ENCODE measurements at regions not wholly inside any gene's neighbourhood (a gene's known extent, or its start where the extent isn't known, plus 50 kb on each side); places are given as distances from the start of the nearest gene placed in this dataset.
A peak's percentile ranks its signal among the peaks of the same experiment; 100 is the strongest.

DNA sequence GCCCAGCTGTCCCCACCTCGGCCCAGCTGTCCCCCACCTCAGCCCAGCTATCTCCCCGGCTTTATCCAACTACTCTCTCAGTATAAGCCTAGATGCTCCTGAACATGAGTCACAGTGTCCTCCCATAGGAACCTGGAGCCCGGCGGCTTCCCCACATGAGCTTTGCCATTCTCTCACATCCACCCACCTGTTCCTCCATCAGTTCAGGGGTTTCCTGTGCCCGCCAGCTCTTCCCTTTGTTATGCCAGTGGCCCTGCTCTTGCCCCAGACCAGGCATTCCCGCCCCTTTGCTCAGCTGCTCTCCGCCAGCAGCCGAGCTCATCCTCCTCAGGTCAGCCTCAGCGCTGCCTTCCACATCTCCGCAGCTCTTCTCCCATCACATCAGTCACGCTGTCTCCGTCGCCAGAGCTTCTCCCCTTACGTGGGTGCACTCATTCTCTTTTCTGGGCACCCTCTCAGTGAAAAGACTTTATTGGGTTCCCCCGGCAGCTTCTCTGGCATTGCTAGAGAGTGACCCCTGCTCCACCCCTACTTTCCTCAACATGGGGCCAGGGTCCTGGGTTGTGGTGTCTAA, 89.5 kb upstream of the CSF3R start:
- DNase-seq: no peak

DNA sequence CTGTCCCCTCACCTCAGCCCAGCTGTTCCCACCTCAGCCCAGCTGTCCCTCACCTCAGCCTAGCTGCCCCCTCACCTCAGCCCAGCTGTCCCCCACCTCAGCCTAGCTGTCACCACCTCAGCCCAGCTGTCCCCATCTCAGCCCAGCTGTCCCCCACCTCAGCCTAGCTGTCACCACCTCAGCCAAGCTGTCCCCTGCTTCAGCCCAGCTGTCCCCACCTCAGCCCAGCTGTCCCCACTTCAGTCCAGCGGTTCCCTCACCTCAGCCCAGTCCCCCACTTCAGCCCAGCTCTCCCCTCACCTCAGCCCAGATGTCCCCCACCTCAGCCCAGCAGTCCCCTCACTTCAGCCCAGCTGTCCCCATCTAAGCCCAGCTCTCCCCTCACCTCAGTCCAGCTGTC, 88.4 kb upstream of the CSF3R start:
- DNase-seq: no peak

DNA sequence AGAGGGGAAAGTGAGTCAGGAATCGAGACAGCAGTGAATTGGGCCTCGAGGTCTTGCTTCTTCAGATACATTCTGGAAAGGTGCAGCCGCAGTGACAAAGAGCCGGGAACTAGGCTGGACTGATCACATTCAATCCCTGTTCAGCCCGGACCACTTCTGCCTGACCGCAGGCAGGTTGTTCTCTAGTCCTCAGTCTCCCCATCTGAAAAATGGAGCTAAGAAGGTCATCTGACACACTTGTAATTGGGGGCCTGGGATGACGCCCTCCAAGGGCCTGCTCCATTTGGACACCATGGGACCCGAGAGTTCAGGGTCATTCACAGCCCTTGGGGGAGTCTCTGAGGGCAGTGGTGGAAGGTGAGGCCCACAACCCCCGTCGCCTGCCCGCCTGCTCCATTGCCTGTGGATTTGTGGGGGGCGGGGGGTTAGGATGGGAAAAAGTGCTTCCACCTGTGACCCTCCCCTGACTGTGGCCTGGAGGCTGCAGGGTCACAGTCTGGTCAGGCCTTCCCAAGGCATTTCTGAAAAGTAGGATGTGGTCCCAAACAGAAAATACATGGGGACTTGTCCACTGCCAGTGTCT, 87.9 kb upstream of the CSF3R start:
- no peak for DNase-seq

DNA sequence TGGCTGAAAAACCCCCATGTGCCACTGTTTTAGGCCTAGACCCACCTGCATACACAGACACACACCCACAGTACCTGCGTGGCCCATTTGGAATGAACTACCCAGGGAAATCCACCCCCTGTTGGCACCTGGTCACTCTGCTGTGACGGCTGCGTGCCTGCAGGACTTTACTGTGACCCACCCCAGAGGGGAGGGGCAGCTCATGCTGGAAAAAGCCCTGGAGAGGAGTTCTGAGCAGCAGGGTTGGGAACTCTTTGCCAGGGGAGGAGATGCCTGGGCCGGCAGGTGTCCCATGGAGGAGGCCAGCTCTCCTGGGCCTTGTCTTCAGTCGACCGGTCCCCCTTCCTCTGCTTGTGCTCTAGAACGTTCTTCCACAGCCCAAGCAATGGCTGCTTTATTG, 87.3 kb upstream of the CSF3R start:
- DNase-seq: no peak

DNA sequence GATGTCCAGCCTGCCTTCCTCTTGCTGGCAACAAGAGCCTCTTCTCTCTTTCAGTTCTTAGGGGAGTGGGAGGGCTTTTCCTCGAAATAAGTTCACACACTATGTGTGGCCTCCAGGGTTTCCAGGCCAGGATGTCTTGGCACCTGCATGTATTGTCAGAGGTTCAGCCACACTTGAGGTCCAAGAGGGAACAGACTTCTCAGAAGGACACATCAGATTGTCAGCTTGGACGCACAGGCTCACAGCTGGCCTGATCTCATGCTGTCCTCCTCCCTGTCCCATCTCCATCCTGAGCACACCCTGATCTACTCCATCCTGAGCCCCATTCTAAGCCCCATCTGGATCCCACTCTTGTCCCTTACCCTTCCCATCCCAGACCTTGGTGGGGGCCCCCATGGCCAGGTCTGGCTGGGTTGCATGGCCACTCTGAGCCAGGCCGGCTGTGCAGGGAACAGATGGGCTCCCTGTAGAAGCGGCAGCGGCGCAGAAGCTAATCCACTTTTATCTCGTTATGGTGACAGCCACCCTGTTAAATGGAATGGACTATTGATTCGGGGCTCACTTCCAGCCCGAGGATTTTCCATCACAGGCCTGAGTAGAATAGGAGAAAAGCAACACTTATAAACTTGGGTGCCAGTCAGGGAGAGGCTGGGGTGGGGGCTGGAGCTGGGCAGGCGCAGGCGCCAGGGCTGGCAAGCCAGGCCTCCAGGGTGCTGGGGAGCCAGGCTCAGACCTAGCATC, 85.1 kb upstream of the CSF3R start:
- DNase-seq: no peak

DNA sequence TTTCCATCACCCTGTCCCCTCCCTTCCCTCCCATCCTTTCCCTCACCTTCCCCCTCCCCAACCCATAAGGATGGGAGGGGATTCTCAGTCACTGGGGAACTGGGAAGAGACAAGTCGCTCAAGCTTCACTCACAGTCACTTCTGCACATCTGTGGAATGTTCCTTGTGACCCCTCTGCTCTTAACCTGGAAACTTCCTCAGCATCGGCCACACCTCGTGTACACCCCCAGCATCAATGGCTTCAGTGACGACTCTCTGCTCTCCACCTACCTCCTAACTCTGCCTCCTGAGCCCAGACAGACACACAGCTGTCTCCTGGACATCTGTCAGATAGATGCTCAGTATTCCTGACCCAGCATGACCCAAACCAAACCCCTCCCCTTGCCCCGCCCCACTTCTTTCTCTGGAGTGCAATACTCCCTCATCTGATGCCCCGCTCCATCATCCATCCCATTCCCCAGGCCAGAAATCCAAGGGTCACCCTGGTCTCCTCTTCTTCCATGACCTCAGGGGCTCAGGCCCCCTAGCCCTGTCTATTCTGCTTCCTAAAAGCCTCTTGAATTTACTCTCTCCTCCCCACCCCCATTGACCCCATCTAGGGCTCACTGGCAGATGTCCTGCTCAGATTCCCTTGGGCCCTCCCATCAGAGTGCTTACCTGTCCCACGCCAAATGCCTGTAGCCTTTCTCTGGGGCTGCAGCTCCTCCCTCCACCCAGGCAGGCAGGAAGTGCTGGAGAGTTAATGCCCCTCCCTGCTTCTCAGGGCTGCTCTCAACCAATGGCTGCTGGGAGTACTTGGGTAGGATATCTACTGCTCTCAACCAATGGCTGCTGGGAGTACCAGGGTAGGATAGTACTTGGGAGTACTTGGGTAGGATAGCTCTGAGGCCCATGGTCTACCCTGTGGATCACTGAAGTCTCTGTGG, 83.1 kb upstream of the CSF3R start:
- DNase-seq: no peak

DNA sequence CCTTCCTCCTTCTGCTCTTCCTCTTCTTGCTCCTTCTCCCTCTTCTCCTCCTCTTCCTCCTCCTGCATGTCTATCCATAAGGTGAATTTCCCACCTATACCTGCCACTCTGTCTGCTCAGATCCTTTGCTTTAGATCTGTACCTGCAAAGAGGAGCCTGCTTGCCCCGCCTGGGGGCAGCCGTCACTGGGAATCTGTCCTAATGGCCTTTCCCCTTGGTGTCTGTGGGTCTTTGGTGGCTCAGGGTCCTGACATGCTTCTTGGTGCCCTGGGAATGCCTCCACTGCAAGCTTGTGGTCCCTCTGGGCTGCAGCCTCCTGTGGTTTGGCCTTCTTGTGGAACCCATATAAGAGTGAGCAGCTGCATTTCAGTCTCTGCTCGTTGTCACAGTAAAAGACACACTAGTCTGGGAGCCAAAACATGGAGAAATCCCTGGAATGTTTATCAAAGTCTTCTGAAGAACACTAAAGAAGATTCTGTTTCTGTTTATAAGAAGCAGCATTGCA, 79.5 kb upstream of the CSF3R start:
- DNase-seq: no peak

DNA sequence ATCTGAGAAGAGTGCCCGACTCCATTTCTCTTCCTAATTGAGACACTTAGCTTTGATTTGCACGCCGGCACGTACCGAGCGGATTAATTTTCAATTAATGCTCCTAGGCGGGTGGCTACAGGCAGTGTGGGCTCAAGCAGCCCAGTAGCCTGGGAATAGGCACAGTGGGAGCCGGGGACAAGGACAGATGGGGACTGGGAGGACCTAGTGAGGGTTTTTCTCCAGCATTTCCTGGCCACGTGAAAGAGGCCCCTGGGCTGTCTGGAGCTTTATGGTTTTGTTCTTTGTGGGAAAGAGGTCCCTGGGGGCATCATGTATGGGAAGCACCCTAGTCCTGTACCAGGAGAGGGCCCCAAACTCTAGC, 78.6 kb upstream of the CSF3R start:
- no peak for DNase-seq

DNA sequence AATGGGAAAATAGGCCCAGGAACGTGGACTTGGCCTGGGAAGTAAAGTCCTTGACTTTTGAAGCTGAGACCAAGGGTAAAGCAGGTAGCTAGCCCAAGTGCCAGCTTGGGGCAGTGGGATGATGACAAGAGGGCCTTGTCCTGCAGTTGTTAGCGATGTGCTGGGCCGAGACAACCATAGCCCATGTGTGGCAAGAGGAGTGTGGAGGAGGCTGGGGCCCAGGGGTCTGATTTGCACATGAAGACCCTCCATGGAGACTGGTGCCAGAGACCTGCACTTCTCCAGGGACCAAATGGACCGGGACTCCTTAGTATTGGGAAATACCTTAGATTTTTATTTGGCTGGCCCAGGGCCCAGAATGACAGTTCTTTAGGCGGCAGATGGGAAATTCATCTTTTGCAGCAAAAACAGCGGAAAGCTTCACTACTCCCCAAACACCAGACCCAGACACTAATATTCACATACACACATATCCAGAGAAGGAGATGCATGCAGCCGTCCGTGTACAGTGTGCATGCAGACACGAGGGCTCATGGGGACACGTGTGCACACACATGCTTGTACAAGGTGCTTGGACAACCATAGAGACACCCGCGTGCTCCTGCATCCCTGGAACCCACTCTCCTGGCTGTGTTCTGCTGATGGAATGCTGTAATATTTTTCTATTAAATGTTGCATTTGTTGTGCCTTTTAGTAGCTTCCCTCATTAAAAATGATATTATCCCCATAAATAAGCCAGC, 78.1 kb upstream of the CSF3R start:
- DNase-seq: no peak

DNA sequence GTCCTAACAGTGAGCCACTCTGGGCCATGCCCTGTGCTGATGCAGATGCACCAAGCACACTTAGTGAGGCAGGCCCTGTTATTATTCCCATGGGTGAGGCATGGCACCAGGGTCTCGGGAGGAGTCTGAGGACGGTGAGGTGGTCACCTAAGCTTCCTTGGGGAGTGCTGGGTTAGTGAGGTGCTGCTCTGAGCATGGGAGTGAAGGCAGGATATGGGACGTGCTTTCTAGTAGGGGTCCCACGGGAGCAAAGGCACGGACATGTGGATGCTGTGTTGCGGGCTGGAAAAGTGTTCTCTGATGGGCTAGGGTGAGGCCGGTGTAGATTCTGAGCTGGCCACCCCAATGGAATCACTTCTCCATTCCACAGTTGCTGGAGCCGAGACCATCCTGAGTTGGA, 77.5 kb upstream of the CSF3R start:
- no peak for DNase-seq

DNA sequence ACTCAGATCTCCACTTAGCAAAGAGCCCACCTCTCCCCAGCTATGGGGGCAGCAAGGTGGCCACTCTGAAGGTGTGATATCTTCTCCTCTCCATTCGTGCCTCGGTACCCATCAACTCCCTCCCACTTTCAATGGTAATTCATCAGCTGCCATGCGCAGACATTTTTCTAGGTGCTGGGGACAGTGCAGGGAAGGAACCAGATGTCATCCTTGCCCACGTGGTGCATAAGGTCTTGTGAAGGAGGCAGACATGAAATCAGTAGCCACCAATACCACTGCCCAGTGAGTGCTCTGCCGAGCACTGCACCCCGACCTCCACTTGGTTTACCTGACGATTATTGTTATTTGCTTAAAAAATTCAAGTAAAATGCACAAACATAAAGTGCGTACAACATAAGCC, 76.3 kb upstream of the CSF3R start:
- no peak for DNase-seq

DNA sequence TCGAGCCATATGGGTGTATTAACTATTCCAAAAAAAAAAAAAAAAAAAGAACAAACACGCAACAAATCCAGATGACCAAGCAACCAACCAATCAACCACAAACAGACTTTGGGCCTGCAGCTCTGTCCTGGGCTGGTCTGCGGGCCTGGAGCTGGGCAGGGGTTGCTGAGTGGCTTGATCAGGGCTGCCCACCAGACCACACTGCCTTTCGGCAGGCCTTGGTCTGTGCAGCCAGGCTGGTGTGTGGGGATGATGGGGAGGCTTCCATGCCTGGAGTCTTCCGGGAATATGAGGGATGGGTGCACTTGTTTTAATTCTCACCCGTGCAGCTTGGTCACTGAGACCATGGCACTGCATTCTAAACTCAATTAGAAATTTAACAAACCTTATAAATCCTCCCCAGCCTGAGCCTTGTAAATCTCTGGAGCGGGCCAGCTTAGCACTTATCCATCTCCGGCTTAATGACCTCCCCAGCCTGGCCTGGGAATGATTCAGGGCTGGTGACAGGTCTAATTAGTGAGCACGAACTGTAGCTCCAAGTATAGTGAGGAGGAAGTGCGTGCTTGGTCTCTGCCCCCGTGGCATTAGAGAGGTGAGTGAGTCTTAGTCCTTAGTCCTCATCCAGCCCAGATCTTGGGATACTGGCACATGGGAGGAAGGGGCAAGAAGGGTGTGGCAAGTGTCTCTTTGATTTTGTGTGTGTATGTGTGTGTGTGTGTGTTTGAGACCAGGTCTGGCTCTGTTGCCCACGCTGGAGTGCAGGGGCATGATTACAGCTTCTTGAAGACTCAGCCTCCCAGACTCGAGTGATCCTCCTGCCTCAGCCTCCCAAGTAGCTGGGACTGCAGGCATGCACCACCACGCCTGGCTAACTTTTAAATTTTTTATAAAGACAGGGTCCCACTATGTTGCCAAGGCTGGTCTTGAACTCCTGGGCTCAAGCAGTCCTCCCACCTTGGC, 74.6 kb upstream of the CSF3R start:
- no peak for DNase-seq

DNA sequence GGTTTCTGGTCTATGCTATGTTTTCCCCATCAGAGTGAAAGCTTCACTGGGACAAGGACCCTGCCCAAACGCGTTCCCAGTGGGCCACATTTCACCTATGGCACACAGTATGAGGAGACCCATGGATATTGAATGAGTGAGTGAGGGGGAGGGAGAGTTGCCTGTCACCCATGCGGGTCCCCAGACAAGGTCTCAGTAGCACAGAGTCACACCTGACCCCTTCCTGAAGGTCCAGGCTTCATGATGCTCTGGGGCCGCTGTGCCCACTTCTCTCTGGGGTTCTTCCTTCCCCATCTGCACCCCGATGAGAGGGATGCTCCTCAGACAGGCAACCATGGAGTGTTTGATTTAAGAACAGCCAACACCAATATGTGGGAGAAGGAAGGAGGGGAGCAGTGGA, 72.3 kb upstream of the CSF3R start:
- no peak for DNase-seq

DNA sequence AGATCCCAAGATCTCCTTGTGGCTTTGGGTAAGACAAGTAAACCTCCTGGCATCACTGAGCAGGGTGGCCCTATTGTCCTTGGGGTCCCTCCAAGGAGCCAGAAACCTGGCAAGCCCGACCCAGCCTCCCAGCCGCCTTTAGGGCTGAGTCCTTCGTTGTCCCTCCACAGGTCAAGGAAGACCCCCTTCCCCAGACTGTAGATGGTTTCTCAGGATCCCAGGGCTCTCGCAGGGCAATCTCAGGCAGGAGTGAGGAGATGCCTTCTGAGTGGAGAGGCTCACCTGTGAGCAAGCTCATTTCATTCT, 71.6 kb upstream of the CSF3R start:
- DNase-seq: no peak

DNA sequence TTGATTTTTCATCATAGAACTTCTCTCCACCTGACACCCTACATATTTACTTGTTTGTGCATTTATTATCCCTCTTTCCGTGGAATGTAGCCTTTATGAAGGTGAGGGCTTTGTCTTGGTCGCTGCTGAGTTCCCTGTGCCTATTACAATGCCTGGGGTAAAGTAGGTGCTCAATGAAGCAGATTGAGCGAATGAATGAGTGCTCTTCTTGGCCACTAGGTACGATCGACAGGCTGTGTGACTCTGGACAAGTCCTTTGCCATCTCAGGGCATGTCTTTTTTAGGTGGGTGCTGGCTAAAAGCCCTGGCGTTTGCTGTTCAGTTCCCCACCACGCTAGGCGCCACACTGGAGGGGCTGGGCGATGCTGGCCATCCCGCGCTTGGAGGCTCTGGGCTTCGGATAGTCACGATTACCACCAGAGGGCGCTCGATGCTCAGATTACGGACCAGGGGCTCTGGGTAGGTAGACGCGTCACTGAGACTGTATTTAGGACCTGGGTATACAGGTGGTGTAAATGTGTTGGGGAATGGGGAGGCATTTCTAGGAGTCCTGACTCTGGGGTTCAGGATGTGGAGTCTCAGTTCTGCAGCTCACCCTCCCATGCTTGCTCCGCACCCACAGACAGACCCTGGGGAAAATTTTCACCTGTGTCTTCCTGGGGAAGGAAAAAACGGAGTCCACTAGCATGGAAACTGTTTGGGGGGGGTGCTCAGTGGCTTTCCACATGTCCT, 71.0 kb upstream of the CSF3R start:
- DNase-seq: peak; percentile 53 to 57

DNA sequence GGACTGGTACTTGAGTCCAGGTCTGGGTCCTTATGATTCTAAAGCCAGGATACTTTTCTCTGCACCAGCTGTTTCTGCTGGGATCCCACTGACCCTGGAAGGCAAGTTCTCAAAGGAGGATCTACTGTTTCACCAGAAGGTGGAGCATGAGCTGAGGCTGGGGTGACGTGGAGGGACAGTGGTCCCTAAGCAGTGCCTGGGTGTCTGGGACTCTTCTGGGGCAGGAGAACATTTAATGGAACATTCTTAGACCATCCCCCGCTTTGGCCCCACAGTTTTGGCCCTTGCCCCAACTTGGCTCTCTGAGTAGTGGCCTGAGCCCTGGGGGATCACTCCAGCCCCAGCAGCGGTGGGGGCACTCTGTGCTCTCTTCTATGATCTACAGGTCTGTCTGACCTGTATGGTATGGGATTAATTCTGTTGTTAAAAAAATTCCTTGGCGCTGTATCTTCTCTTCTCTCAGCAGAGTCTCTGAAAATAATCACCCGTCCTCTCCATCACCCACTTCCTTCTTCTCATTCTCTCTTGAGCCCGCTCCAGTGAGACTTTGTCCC, 60.3 kb upstream of the CSF3R start:
- no peak for DNase-seq

DNA sequence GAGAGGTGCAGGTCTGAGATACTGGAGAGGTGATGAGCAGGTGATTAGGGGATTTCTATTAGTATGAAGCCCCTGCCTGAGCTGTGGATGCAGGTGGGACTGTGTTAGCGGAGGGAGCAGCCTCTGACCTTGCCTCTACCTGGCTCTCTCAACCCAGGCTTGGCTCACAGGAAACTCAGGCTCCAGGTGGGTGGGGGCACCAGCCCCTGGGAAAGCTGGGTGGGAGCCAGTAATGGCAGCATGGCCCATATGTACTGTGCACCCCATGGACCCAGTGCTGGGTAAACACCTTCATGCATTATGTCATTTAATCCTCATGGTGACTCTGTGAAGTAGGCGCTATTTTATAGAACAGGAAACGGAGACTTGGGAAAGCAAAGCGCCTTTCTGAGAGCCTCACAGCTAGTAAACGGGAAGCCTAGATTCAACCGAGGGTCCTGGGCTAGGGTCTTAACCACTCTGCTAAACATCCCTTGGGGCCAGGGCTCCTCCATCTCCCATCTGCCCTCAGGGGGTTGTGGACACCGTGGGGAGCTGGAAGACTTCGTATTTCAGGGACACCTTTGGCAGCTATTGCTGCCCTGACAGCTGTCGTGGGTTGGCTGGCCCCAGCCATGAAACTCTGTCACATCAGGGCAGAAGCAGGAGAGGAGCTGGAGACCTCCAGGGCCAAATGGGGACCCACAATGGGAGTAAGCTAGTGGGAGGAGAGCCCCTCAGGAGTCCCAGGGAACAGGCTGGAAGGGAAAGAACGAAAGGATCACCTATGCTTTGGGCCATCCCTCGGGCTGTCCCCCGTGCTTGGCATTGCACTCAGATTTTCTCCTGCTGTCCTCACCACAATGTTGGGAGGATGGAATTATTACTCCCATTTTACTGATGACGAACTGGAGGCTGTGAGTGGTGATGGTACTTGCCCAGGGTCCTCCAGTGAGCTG, 59.6 kb upstream of the CSF3R start:
- no peak for DNase-seq

DNA sequence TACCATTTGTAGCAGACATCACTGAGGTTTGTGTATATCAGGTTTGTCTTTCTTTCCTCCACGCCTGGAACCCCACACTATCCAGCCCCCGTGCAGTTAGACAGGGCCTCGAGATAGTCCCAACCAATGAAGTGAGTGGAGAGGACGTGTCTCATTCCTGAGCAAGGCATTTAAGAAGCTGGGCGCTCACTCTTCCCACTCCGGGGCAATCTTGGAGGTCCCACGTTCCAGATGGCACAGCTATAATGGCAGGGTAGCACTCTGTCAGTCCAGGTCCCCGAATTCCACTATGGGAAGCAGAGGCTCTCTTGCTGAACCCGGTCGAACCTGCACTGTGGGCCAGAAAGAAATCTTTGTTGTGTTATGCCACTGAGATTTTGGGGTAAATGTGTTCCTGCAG, 57.3 kb upstream of the CSF3R start:
- DNase-seq: no peak

DNA sequence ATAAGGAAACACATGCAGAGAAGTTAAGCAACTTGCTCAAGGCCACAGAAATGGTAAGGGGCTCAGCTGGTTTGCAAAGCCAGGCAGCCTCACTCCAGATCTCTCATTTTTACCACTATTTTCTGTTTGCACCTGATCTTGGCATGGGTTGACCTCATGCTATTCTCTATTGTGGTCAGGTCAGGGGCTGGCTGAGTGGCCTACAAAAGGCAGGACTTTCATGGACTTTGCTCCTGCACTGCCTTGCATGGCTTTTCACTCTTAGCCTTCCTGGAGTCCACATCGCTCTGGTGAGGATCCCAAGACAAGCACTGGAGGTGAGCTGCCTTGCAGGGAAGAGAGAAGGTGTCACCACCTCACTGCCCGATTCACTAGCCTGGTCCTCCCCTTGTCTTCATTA, 56.8 kb upstream of the CSF3R start:
- DNase-seq: no peak

DNA sequence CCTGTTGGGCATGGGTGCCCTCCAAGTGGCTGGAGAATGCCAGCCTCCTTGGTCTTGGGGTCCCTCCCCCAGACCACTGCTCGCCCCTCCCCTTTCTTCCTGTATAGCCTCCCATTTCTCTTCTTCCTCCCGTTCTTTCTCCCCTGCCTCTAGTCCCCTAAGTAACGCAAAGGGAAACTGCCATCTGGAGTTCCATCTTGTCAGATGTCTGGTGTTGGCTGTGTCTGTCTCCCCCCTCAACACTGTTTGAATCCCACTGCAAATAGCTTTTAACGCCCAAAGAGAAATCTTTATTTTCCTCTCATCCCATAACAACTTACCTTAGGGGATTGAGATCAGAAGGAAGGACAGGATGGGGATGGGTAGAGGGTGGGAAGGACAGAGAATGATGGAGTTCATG, 55.3 kb upstream of the CSF3R start:
- no peak for DNase-seq
